ENCODE measurements at regions not wholly inside any gene's neighbourhood (a gene's known extent, or its start where the extent isn't known, plus 50 kb on each side); places are given as distances from the start of the nearest gene placed in this dataset.

- no peak overlapping the region for H4K8ac ChIP-seq (ENCODE audit: extremely low read depth, insufficient read depth, low read length)
- POLR2A ChIA-PET (ENCODE audit: partially characterized antibody): interaction anchor here (0.7 kb wide), 1 partner anchor 451 kb away, joined by 3 read pairs; no protein-coding TSS in a partner anchor
- no peak overlapping the region for H2BK5ac ChIP-seq (ENCODE audit: low read depth, low read length)
- no peak overlapping the region for H3K4ac ChIP-seq (replicated peaks; ENCODE audit: insufficient read length, low read depth, low read length)
- no peak overlapping the region for H2AK5ac ChIP-seq (ENCODE audit: low read depth, low read length)
- no peaks in the 10 kb centered on the region for H3K36me3 ChIP-seq (ENCODE audit: control insufficient read depth in 2 of 4, insufficient read depth in 4 of 4, low read length in 3 of 4)
- no peak for DNase-seq (ENCODE audit: low read depth in 1 of 2, low spot score in 2 of 2)
- H3K9ac ChIP-seq (replicated peaks in 1 of 4; ENCODE audit: extremely low read depth in 1 of 4, low read depth in 3 of 4, low read length in 3 of 4): no peak overlapping the region
- 78% methylated on average over 3 of the region's 3 CpGs; no CpG with 5 or more reads in 1 of the 2 experiments for WGBS, 2 experiments (ENCODE audit: extremely low coverage in 1 of 2, insufficient coverage in 1 of 2, insufficient read length in 1 of 2, insufficient replicate concordance in 2 of 2, low coverage in 1 of 2, low lambda C conversion rate in 2 of 2, missing lambda C conversion rate in 1 of 2)
- FAIRE-seq: no peak
- H3K4me3 ChIP-seq (ENCODE audit: extremely low read depth in 1 of 4, insufficient read depth in 2 of 4, low read depth in 3 of 4, low read length in 4 of 4): no peak overlapping the region
- no peak overlapping the region for H3K4me2 ChIP-seq (ENCODE audit: insufficient read depth in 1 of 2, low read depth in 2 of 2, low read length in 2 of 2)
- H2BK120ac ChIP-seq (replicated peaks; ENCODE audit: low read depth, low read length): no peak overlapping the region
- H2AFZ ChIP-seq (ENCODE audit: low read length): no peak overlapping the region
- no peak overlapping the region for H4K5ac ChIP-seq (ENCODE audit: insufficient read length, low read depth, low read length)
- H2BK20ac ChIP-seq (ENCODE audit: low read length): no peak overlapping the region
- CTCF ChIA-PET (ENCODE audit: partially characterized antibody): interaction anchor here (1.1 kb wide), 1 partner anchor 14 kb away, joined by 3 read pairs; no protein-coding TSS in a partner anchor
- no peaks in the 10 kb centered on the region for H4K20me1 ChIP-seq (replicated peaks in 1 of 2; ENCODE audit: control insufficient read depth in 1 of 2, insufficient read depth in 2 of 2, low read length in 2 of 2)
- H2BK15ac ChIP-seq (ENCODE audit: low read length): no peak overlapping the region
- no peak overlapping the region for H2BK12ac ChIP-seq (ENCODE audit: low read depth, low read length)
- H3K23ac ChIP-seq (ENCODE audit: insufficient read length): no peak overlapping the region
- H3K79me1 ChIP-seq (ENCODE audit: low read depth, low read length): no peaks in the 10 kb centered on the region
- no peak overlapping the region for H4K91ac ChIP-seq (replicated peaks; ENCODE audit: insufficient read length, low read length)
- no peak overlapping the region for H3K14ac ChIP-seq (ENCODE audit: insufficient read length)
- no peaks in the 10 kb centered on the region for H3K27me3 ChIP-seq (replicated peaks in 1 of 4; ENCODE audit: control insufficient read depth in 3 of 4, extremely low read depth in 1 of 4, insufficient read depth in 3 of 4, low read length in 3 of 4)
- H3K23me2 ChIP-seq (ENCODE audit: low read depth, low read length): no peaks in the 10 kb centered on the region
- no peak overlapping the region for H3K56ac ChIP-seq (replicated peaks; ENCODE audit: insufficient read length, low read depth, low read length)
- no peaks in the 10 kb centered on the region for H3K4me1 ChIP-seq (replicated peaks in 1 of 4; ENCODE audit: control insufficient read depth in 3 of 4, insufficient read depth in 4 of 4, low read length in 3 of 4)
- H3K27ac ChIP-seq (ENCODE audit: low read depth, low read length): no peak overlapping the region
- no peaks in the 10 kb centered on the region for H3K79me2 ChIP-seq (ENCODE audit: control insufficient read depth in 1 of 2, insufficient read depth in 2 of 2, low read length in 2 of 2)
- H3K9me3 ChIP-seq (ENCODE audit: insufficient read depth in 2 of 2, low read depth in 1 of 2, low read length in 1 of 2): no peaks in the 10 kb centered on the region
- H3K18ac ChIP-seq (ENCODE audit: extremely low read depth, low read length): no peak overlapping the region
- TF ChIP-seq POLR2A (IDR thresholded peaks at IDR 0.05; ENCODE audit: control extremely low read depth in 1 of 2, low read depth in 2 of 2, low read length in 2 of 2) (no peak), SIX5 (IDR thresholded peaks at IDR 0.05; ENCODE audit: low read depth, low read length) (no peak), TBP (IDR thresholded peaks at IDR 0.05; ENCODE audit: low read depth, low read length) (no peak), GTF2F1 (IDR thresholded peaks at IDR 0.05; ENCODE audit: borderline replicate concordance, low read depth, low read length) (no peak), KDM1A (IDR thresholded peaks at IDR 0.05; ENCODE audit: borderline replicate concordance, low read length) (no peak), KDM5A (IDR thresholded peaks at IDR 0.05; ENCODE audit: low read length) (no peak), CTCF (IDR thresholded peaks at IDR 0.05; ENCODE audit: control extremely low read depth in 1 of 3, insufficient read depth in 1 of 3, low read depth in 1 of 3, low read length in 3 of 3) (no peak), RBBP5 (IDR thresholded peaks at IDR 0.05; ENCODE audit: borderline replicate concordance, low read depth, low read length) (no peak), CBX5 (IDR thresholded peaks at IDR 0.05; ENCODE audit: low read depth, low read length) (no peak), MAX (IDR thresholded peaks at IDR 0.05) (no peak), E2F6 (IDR thresholded peaks at IDR 0.05) (no peak)
Observed at GRCh38 chr5:109927639-109928038, 237.9 kb downstream of the MAN2A1 start.
